SKM-1 (cell line): ENCODE measurements at regions not wholly inside any gene's neighbourhood (a gene's known extent, or its start where the extent isn't known, plus 50 kb on each side); places are given as distances from the start of the nearest gene placed in this dataset.
"Not testable (repeated sequence)": the region's sequence is repeated elsewhere in the genome, so short reads cannot be mapped to it uniquely, and the experiment has no call there.

ENCODE experiments used
- DNase-seq: peaks from one replicate; lab custom pipeline; 2025; ENCODE audit not compliant: unreplicated experiment; lab: John Stamatoyannopoulos, UW

DNA sequence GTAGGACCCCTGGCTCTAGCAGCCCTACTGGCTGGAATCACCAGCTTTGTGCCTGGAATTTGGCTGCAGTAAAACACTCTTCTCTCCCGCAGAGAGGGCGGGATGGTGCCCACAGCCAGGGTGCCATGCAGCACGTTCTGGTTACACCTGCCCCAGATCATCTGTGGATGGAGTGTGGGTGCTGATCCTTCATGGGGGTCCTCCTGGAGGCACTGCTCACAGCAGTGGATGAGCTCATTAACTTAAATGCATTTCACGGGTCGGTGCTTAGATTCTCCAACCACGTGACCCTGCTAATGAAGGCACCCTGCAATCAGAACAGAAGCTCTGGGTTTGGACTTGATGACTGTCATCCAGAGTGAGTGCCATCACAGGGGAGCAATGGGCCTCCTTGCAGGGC lies 138.6 kb upstream of the AFDN start:
- DNase-seq: no peak

DNA sequence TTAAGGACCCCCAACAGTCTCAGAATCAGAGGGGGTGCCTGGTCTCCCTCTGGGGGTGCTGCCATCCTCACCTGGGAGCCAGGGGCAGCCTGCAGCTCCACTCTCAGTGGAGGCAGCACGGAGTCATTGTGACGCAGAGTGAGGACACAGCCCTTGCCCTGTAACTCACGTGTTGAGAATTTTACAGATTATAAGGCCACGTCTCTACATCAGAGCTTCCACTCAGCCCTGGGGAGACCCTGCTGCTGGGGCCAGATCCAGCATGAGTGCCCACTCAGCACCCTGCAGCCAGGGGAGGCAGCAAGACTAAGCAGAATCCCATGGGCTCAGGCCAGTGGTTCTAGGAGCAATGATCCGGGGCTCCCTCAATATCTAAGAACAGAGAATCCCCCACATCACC lies 137.4 kb upstream of the AFDN start:
- DNase-seq: no peak

DNA sequence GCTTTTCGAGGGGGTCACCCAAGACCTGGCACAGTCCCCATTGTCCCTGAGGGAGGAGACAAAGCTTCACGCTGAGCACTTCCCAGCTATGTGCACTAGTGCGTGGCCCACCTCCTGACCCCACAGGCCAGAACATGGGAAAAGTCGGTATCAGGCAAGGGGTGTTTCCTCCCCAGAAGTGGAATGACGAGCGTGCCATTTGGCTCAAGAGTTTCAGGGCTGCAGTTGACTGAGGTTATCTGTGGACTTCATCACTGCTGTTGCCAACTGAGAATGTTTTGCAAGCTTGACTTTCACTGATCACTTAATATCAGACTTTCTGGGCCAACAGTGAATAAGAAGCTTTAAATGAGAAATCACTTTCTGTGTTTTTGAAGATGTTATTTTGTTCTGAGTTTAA lies 137.0 kb upstream of the AFDN start:
- no peak for DNase-seq

DNA sequence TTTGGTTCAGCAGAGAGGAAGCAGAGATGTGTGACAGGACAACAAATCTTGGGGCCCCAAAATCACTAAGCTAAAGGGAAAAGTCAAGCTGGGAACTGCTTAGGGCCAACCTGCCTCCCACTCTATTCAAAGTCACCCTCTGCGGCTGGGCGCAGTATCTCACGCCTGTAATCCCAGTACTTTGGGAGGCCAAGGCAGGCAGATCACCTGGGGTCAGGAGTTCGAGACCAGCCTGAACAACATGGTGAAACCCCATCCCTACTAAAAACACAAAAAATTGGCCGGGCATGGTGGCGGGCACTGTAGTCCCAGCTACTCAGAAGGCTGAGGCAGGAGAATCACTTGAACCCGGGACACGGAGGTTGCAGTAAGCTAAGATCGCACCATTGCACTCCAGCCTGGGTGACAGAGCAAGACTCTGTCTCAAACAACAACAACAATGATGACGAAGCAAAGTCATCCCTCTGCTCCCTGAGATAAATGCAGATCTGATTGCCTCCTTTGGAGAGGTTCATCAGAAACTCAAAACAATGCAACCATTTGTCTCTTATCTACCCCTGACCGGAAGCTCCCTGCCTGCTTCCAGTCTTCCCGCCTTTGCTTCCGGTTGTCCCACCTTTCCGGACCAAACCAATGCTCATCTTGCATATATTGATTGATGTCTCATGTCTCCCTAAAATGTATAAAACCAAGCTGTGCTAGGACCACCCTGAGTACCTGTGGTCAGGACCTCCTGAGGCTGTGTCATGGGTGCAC lies 136.4 kb upstream of the AFDN start:
- DNase-seq: not testable (repeated sequence)

DNA sequence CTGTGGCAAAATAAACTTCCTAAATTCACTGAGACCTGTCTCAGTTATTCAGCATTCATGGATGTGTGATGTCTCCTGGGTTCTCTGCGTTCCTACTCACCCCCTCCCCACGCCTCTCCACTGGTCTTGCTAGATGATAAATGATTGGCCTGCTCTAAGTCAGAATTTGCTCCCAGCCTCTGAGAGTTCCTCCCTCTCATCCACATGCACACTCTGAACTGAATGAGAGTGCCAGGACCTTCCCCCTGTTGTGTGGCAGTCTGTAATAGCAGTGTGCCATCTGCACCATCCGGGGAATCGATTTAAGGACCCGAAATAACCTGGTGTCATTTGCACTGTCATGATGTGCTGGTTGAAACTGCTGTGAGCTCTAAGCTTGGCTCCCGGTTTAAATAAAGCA lies 135.8 kb upstream of the AFDN start:
- no peak for DNase-seq

DNA sequence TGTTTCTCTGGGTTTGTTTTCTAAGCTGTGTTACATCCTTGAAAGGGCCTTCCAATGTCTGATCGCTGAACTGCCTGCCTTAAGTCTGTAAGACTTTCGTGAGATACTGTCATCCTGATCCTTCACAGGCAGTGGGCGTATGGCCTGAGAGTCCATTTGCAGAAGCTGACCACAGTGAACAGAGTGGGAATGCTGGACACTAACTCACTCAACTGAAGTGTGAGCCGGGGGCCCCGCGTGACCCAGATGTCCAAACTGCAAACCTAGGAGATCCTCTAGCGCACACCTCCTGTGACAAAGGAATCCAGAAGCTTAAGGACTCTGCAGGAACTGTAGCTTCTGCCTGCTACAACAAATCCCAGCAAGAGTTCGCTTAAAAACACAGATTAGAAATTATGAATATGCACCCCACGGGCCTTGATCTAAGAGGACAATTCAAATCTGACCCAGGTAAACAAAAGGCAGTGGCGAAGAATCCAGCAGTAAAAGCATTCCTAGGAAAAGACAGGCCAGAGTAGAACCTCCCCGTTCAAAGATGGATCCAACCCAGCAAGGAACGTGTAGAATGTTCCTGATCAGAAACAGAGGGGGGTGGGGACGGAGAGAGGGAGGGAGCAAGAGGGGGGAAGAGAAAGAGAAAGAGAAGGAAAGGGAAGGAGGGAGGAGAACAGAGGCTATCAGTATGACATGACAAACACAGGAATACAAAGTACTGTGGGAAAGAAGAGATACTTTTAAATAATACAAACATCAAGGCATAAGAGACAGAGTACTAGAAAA lies 135.0 kb upstream of the AFDN start:
- no peak for DNase-seq

DNA sequence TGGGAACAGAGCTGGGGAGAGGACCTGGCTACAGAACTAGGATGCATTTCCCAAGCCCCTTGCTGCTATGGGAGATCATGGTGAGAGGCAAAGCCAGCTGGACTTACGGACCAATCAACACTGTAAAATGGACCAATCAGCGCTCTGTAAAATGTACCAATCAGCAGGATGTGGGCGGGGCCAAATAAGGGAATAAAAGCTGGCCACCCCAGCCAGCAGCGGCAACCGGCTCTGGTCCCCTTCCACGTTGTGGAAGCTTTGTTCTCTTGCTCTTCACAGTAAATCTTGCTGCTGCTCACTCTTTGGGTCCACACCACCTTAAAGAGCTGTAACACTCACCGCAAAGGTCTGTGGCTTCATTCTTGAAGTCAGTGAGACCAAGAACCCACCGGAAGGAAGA lies 133.2 kb upstream of the AFDN start:
- DNase-seq: not testable (repeated sequence)

DNA sequence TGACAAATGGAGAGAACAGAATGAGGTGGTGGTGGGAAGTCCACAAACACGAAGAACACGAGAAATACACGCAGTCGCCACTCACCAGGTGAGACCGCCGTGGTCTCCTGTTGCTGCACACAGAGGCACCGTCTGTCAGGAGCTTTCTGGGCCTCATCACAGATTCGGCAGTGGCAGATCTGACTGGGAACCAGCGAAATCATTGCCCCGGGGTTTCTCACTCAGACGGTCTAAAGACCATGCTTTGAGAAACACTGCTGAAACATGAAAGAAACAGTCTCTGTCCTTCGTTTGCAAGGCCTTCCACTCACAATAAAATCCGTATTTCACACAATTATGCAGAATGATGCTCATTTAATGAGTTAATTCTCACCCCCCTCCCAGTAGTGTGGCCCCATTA lies 130.9 kb upstream of the AFDN start:
- no peak for DNase-seq

DNA sequence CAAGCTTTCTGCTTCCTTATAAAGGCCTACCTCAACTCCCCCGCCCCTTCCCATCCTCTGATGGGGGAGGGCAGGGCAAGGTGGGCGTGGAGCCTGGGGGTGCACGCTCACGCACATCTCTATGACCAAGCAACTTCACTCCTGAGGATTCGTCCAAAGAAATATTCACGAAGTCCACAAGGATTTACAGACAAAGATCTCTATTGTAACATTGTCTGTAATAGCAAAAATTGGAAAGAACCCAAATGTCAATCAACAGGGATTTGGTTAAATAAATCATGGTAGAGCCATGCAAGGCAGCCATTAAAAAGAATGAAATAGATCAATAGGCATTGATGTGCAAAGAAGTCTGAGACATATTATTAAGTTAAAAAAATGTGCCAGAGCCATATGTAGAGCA lies 130.4 kb upstream of the AFDN start:
- no peak for DNase-seq

DNA sequence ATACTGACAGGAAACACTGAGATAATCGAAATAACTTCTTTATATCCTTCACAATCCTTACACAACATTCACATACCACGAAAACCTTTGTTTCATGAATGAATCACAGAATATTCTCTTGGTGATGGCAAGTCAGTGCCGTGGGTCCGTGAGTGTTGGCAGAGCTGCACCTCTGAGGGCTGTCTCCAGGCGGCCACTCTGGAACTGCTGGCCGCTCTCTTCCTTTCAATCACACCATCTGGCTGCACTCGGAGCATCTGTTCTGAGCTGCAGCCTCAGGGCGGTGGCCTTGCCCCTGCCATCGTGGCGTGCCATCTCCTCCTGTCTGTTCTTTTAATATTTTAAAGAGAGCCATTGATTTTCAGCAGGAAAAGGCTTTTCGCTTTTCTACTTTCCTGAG lies 129.4 kb upstream of the AFDN start:
- no peak for DNase-seq

DNA sequence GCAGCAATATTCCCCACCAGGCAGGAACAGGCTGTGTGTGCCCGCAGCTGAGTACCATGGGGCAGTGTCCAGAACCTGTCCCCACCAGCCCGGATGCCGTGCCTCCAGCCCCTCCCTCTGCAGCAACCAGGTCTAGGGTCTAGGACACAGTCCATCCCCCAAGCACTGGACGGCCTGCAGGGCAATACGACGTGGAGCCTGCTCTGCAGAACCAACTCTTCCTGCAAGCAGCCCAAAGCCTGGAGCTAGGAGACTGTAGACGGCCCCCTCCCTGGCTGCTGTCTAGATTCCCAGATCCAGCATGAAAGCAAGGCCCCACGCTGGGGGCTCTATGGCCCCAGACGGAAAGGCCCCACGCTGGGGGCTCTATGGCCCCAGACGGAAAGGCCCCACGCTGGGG lies 128.2 kb upstream of the AFDN start:
- DNase-seq: no peak

DNA sequence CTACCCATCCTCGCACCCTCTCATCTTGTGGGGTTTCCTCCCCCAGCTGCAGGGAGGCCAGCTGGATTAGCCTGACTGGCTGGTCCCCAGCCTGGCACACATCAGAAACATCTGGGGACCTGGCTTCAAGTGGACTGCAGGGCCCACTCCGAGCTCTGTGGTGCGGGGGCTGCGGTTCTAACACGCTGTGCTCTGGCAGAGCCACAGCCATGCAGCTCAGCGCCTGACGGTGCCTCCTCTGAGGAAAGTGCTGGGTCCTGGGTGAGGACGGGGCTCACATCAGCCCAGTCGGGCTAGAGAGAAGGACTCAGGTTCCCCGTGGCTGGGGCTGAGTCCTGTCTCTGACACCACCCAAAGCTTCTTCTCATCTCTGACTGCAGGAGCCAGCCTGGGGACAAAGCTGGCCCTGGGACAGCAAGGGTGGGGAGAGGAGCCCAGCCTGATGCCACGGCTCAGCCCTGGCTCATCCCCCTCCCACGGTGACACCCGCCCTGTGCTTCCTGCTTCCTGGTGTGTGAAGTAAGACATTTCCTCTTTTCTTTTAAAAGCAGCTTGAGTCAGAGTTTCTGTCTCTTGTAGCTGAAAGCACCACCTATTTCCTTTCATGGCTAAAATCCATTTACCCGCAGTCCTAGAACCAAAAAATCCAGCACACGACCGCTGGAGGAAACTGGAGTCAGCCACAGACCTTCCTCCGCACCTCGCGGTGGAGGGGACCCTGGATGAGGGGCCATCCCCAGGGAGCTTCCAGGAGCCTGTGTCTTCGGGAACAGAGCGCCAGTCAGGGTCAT lies 127.4 kb upstream of the AFDN start:
- peak; percentile 47 for DNase-seq

DNA sequence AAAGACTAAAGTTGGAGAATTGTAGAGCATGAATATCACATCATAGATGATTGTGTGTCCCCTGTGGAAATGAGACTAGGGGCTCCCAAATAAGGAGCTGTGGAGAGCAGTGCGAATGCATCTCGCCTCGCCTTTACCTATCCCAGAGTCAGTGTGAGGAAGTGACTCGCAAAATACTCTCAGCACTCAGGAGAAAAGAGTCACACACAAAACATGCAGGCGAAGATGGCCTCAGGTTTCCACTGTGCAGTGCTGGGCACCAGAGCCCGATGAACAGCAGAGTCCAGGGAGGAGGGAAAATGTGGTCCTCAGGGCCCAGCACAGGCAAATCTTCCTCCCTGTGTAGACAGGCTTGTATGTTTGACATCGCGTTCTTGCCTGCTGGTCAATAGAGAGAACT lies 126.5 kb upstream of the AFDN start:
- DNase-seq: no peak

DNA sequence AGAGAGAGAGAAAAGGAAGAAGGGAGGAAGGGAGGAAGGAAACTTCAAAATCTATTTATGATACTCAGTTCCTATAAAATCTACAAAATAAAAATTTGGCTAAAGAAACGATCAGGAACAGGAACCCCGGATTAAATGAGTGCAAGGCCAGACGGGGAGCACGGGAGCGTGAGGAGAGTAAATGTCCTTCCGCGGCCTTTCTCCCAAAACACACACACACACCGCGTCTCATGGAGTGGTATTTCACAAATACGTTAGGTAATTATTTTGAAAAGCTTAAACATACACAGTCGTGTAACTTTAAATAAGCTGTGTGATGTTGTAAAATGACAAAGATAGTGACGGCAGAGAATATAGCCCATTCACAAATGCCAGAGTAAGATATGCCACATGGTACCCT lies 125.7 kb upstream of the AFDN start:
- no peak for DNase-seq

DNA sequence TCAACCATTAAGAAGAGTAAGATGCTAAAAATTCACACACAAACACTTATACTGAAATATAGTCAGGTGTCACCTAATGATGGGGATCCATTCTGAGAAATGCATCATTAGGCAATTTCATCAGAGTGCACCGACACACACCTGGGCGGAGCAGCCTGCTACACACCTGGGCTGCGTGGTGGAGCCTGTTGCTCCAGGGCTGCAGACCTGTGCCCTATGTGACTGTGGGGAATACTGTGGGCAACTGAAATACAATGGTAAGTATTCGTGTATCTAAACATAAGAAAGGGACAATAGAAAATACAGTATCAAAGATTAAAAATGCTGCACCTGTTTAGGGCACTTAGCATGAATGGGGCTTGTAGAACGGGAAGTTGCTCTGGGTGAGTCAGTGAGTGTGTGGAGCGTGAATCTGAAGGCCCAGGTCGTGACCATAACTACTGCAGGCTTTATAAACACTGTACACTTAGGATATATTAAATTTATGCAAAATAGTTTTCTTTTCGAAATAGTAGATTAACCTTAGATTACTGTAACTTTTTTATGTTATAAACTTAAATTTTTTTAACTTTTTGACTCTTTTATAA lies 124.4 kb upstream of the AFDN start:
- DNase-seq: no peak

DNA sequence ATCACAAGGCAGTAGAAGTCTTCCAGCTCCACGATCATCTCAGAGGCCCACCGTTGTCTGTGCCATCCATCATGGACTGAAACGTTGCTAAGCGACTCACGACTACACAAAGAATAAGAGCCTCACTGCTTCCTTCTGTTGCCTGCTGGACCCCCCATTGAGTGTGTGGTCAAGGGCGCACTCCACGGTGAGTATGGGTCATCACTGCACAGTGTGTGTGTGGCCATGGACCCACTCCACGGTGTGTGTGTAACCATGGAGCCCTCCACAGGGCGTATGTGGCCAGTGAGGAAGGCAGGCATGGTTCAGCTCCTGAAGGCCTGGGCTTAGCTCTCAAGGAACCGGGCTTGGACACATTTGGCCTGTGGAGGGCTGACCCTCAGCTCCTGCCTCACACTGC lies 123.4 kb upstream of the AFDN start:
- DNase-seq: no peak

DNA sequence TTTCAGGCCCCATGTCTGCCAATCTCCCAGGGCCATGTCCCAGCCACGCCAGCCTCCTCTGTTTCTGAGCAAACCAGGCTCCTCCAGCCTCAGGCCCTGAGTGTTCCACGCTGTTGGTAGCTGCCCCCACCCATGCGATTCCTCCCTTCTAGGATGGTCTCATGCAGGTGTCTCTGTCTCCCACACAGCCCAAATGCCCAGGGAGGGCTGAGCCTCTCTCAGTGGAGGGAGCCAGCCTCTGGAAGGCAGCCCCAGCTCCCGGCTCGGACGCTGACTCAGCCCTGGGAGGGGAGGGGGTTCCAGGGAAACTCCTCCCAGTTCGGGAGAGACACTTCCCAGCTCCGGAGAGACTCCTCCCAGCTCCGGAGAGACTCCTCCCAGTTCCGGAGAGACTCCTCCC lies 122.9 kb upstream of the AFDN start:
- no peak for DNase-seq

DNA sequence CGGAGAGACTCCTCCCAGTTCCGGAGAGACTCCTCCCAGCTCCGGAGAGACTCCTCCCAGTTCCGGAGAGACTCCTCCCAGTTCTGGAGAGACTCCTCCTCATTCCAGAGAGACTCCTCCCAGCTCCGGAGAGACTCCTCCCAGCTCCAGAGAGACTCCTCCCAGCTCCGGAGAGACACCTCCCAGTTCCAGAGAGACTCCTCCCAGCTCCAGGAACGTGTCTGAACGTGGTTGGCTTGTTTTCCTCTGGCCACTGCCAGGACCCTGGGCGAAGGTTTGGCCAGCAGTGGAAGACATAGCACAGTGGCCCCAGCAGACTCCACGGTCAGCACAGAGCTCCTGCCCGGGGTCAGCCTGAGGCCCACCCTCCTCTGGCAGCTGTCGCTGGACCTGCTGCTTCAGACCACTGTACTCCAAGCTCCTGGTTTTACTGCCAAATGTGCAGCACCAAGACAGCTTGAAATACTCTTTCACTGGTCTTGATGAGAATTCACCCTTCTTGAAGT lies 122.3 kb upstream of the AFDN start:
- no peak for DNase-seq

DNA sequence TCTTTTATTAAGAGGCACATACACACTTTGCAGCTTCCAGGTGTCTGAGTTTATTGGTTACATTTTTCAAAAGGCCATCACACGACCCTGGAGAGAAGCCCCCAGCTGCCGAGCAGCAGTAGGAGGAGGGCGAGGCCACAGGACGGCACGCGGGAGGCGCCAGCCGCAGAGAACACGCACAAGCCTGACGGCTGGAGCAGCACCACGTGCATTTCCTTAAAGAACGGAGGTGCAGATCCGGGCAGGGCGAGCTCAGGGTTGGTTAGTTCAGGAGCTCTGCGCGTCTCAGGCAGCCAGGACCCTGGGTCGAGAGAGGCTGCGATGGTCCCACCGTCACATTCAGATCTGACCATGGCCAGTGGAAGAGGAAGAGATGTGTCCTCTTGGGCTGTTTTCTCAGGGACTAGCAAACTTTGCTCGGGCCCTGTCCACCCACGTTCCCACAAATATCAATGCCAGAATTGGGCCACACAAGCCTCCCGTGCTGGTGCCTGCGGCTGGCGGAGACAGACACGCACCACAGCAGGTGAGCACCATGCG lies 121.4 kb upstream of the AFDN start:
- DNase-seq: no peak

DNA sequence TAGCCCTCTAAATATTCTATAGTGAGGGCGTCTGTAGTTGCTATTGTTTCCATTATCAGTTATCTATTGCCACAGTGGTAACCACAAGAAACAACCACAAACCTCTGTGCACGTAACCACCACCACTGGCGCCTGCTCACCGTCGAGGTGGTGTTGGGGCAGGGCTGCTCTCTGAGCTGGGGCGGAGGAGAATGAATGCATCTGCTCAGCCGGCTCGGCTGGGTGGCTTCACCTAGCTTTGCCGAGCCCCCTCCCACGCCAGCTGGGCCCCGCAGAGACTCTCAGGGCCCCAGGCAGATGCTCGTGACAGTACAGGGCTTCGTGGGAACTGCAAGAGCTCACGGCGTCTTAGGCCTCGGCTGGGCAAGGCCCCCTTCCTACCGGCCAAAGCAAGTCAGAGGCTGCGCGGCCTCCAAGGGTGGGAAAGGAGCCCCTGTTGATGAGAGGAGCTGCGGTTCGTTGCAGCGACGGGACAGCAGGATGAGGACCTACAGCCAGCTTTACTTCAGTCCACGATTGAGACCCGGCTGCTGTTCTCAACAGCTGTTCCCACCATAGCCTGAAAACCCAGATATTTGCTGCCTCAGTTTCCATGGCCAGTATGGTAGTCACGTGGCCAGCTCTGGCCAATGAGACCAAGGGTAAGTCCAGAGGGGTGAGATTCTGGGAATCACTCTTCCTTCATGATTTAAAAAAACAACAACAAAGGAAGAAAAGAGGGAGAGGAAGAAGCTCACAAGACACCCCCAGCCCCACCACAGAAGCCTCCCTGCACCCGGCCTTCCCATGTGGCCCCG lies 120.2 kb upstream of the AFDN start:
- no peak for DNase-seq
